Activated CD4-positive, alpha-beta T cell treated with anti-CD3 and anti-CD28 coated beads, Interleukin-2, Interleukin-6, amounts not matched to agents 100 ng/mL and 50 ng/mL, durations not matched to agents 16 hours and 8 hours (primary cell): ENCODE measurements at regions not wholly inside any gene's neighbourhood (a gene's known extent, or its start where the extent isn't known, plus 50 kb on each side); places are given as distances from the start of the nearest gene placed in this dataset.
"Not testable (repeated sequence)": the region's sequence is repeated elsewhere in the genome, so short reads cannot be mapped to it uniquely, and the experiment has no call there.

Experiments used
- DNase-seq: peaks from one replicate; pipeline ENCODE4 v3.0.0-alpha.2; 2020

DNA sequence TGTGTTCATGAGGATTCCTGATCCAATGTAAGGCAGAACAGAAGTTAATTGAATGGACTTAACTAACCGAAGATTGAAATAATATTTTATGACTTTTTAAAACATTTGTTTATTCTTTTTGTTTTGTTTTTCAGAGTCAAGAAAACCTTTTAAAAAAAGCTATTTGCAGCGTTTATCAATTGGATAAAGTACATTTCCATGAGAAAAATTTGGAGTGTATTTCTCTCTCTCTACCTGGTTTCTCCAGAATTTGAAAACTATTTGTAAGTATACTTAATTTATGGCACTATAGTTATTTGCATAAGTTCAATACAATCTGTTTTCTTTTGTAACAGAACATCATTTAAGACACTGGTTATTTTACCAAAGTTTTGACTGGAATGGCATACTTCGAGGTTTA, 208.0 kb upstream of the UBL3 start:
- DNase-seq, result no peak

- not testable (repeated sequence) for DNase-seq
Measured at GRCh38 chr13:30054546-30054945, 204.1 kb upstream of the UBL3 start.

- DNase-seq, result no peak
Measured at GRCh38 chr13:30053939-30054338, 203.5 kb upstream of the UBL3 start.

DNA sequence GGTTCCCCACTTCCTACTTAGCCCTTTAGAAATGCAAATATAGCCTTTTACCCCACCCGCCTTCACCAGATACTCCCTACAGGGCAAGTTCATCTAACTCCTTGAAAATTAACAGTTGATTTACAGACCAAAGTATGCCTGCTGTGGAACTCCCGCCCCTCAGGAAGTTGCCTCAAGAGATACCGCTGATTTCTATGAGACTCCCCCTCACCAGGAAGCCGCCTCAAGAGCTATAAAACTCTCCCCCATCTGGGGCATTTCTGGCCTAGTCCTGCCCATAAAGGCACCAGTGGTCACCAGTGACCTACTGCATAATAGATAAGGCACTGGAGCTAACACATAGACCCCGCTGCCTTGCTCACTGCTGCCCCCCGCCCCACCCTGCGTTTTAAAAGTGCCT, 201.7 kb upstream of the UBL3 start:
- DNase-seq, result no peak

DNA sequence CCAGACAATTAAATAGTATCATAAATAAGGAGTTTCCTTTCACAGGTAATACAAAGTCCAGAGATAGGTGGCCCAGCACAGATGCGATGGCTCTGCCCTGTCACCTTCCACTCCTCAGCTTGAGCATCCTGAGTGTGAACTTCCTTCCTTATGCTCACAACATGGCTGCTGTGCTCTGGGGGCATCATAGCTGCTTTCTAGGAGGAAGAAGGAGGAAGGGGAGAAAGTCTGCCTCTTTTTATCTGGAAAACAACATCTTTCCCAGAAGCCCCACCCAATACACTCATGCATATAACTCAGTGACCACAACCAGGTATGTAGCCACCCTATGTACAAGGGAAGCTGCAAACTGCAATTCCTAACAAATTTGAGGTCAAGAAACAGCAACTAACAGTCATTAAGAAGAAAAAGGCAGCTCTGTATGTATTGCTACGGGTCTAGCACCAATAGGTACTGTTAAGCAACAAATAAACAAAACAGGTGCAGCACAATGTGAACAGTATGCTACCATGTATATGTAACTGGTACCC, 201.2 kb upstream of the UBL3 start:
- no peak for DNase-seq

DNA sequence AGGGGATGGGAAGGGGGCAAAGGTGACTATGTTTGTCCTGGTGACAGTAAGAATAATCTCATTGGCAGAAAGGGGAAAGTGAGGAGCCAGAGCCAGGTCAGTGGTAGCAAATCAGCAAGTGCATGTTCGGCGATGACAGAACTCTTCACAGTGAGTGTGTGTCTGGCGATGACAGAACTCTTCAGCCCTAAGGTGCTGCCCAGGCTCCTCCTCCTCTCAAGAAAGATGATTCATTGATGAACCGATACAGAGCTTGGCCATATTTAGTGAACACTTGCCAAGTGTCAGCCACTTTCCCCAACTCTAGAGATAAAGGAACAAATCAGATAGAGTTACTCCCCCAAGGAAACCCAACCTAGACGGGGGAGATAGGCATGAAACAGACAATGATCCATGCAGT, 199.3 kb upstream of the UBL3 start:
- DNase-seq, result peak; percentile 7

GRCh38 chr13:30047154-30047874, 196.9 kb upstream of the UBL3 start:
- peak; percentile 36 for DNase-seq

DNA sequence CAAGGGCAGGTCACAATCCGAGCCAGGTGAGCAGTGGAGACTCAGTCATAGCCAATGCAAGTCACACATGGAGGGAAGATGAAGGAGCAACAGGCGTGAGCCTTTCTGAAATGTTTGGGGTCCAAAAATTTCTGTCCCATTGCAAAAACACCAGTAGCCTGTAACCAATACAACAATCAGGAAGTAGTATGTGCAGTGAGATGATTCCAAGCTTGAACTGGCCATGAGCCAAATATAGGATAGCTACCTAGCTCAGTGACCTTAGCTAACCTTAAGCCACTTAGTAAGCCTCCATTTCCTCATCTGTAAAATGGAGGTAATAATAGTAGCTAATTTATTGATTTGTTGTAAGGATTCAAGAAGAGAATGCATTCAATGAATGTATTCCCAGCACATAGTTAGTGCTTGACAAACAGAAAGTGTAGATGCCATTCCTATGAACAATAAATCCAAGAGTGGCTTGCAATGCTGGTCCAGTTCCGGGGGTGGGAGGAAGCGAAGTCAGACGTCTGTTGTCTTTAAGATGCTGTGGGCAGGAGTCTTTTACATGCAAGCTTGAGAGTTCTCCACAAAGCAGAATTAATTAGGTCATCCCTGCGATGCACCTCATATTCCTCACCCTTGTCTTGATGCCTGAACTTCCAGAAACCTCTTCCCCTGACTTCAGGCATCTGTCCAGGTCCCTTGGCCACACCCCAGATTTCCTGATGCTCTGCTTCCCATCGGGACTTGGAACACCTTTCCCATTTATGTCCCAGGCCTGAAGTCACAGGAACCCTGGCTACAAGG, 195.7 kb upstream of the UBL3 start:
- no peak for DNase-seq

DNA sequence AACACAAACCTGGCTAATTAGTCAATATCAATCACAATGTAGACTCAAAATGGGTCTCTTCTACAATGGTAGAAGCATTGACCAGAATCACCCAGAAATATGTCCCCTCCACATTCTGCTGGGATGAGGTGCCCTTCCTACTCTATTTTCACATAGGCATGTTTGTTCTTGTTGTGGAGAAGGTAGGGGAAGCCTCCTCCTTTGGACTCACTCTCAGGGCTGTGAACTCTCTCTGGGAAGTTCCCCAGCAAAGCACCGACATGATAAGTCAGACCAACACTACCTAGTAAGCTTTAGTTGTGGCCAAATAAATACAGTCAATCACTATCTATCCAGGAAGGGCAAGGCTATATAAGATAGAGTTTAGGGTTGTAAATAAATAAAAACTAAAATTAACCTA, 194.5 kb upstream of the UBL3 start:
- no peak for DNase-seq

GRCh38 chr13:30043631-30043925, 193.2 kb upstream of the UBL3 start:
- no peak for DNase-seq

GRCh38 chr13:30042891-30043630, 192.6 kb upstream of the UBL3 start:
- DNase-seq, result no peak

DNA sequence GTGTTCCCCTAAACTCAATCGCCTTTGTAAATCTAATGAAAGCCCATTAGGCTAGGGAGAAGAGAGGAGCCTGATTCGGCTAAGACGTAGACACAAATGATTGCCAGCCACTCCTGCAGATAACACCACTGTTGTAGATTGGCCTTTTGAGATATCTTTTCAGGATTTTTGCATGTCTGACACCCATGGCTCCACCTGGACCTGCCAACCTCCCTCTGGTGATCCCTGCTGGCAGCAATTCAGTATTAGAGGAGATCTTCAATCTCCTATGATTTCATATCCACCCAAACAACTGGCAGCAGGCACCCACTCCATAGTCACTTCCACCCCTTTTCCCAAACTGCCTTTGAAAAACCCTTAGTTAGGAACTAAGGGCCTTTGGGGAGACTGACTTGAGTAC, 191.9 kb upstream of the UBL3 start:
- DNase-seq, result no peak

- DNase-seq, result no peak
Measured at GRCh38 chr13:30039511-30039911, 189.1 kb upstream of the UBL3 start.

- no peak for DNase-seq
Measured at GRCh38 chr13:30038884-30039283, 188.5 kb upstream of the UBL3 start.

DNA sequence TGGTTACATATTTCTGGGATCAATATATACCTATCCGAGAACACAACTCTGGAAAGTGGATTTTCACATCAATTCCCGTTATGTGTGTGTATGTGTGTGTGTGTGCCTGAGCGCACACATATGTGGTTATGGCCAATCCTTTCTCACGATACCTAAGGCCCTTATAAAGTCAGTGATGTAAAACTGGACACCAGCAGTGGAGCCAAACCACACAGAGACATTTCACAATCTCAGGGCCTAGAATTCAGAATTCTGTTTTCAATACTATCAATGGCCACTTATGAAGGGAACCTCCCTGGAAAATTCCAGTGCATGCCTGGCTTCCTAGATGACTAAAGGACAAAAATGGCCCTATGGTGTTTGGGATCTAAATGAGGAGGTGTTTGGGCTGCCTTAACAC, 187.3 kb upstream of the UBL3 start:
- DNase-seq, result no peak

DNA sequence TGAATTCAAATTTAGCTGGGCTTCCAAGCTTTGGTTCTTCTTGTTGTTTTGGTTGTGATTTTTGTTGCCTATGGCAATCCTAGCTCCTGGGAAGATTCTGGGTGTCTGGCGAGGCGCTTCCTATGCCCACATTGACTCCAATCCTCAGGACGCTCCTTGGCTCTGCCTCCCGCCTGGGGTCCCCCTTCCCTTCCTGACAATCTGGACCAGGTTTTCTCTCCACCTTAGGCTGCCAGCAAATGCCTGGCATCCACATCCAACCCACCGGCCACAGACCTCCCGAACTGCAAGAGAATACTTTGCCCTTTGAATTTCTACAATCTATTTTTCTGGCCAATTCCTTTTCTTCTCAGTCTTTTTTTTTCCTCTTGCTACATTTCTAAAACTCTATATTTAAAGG, 186.9 kb upstream of the UBL3 start:
- DNase-seq, result no peak

DNA sequence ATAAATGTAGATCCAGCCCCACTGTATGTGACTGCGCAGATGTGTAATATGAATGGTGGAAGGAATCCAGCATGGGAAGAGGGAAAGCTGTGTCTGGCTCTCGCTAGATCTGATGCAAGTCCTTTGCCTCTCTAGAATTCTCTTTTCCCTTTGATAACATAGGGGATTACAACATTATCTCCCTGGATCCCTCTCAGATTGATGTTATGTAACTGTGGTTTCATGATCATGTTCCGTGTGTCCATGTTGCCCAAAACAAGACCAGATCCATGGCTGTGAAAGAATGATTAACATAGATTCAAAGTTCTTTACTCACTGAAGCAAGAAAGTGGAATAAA, 184.0 kb upstream of the UBL3 start:
- no peak for DNase-seq

DNA sequence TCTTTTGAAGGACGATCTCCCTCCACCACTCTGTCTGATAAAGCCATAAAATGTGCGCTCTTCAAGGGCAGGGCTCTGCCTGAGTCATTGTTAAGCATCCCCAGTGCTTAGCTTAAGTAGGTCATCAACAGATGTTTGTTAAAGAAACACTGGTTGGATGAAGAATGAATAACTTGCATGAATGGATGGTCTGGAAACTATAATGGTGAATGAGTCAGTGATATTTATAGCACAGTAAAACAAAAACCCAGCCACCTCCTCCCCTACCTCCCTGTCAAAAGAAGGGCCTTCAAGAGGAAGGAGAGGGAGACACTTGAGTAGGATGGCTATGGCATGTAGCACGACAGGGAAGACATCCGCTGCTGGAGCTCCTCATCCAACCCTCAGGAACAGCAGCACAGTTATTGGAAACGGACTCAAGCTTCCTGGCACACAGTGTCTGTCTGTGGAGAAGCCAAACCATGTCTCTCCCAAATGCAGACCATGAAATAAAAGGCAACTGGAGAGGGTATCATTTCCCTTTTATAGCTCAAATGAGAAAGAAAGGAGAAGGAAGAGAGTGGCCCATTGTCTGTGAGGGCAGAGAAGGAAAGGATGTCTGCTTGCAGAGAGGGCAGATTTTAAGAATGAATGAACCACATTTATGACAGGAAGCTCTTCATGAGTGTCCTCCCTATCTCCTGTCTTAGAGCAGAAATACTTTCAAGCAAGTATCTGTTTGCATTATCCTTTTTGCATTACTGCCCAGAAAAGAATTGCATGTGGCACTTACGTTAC, 183.5 kb upstream of the UBL3 start:
- DNase-seq, result no peak

- DNase-seq, result no peak
Measured at GRCh38 chr13:30032263-30032662, 181.8 kb upstream of the UBL3 start.

- DNase-seq, result no peak
Measured at GRCh38 chr13:30031488-30031887, 181.1 kb upstream of the UBL3 start.

GRCh38 chr13:30030141-30030750, 179.8 kb upstream of the UBL3 start:
- no peak for DNase-seq

DNA sequence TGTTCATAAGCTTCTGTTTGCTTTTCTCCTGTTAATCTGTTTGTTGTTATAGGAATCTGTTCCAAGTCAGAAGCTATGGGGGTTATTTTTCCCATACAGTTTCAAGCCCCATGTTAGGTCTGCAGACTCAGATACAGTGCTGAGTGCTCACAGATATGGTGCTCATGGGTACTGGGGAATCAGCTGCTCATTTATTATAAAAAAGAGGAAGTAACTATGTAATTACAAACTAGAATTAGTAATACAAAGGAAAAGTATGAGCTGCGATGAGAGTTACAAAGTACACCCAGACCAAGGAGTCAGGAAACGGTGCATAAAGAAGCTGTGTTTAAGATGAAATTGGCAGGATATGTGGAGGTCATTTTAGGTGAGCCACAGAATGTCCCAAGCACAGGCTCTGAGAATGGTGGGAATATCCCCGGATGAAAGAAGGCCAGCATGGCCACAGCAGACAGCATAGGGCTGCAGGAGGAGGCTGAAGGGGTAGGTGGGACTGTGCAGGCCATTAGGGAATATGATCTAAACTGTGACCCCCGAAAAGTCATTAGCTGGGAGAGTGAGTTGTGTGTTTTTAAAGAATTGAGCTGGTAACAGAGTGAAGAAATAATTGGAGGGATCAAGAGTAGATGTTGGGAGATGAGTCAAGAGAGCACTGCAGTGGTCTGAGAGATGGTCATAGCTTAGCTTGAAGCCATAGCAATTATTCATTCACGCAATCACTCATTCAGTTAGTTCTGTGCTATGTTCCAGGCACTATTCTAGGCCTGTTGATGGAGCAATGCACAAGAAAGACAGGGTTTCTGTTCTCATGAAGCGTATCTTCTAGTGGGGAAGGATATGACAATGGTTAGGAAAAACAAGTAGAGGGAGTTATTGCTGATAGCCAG, 177.4 kb upstream of the UBL3 start:
- no peak for DNase-seq
